ENCODE measurements at regions not wholly inside any gene's neighbourhood (a gene's known extent, or its start where the extent isn't known, plus 50 kb on each side); places are given as distances from the start of the nearest gene placed in this dataset.

GRCh38 chr12:128180166-128180565, 86.8 kb upstream of the TMEM132C start:
- no peak for TF ChIP-seq CTCF (IDR thresholded peaks at IDR 0.05)
- TF ChIP-seq POLR2A (IDR thresholded peaks at IDR 0.05; ENCODE audit: low read depth): no peak
- TF ChIP-seq POLR2AphosphoS5 (IDR thresholded peaks at IDR 0.05): no peak
- TF ChIP-seq EP300 (IDR thresholded peaks at IDR 0.05): no peak
